GM23248 (cell line): ENCODE measurements at regions not wholly inside any gene's neighbourhood (a gene's known extent, or its start where the extent isn't known, plus 50 kb on each side); places are given as distances from the start of the nearest gene placed in this dataset.

Source experiments
- DNase-seq: peaks from one replicate; pipeline ENCODE4 v3.0.0-alpha.2; 2015
- H2AFZ ChIP-seq: fragments of 200-600 bp; sonication (generic); 2 replicates; pipeline ENCODE4 v1.6.1; 2016; ENCODE audit warnings: antibody characterized with exemption
- H3F3A ChIP-seq: fragments of 200-600 bp; sonication (generic); 2 replicates; pipeline ENCODE4 v1.6.1; 2016; ENCODE audit warnings: mild to moderate bottlenecking, antibody characterized with exemption, mixed run types; ENCODE audit not compliant: insufficient read depth
- H3K27ac ChIP-seq: fragments of 200-600 bp; sonication (generic); 2 replicates; pipeline ENCODE4 v1.5.1; 2016; ENCODE audit warnings: mild to moderate bottlenecking
- H3K27me3 ChIP-seq: fragments of 200-600 bp; sonication (generic); replicated peaks from 2 replicates; pipeline ENCODE4 v1.6.1; 2016; ENCODE audit warnings: mild to moderate bottlenecking; ENCODE audit not compliant: insufficient read depth
- H3K36me3 ChIP-seq: fragments of 200-600 bp; sonication (generic); 2 replicates; pipeline ENCODE4 v1.6.1; 2016; ENCODE audit warnings: low read depth, mild to moderate bottlenecking
- H3K4me1 ChIP-seq: fragments of 200-600 bp; sonication (generic); 2 replicates; pipeline ENCODE4 v1.6.1; 2016; ENCODE audit warnings: mild to moderate bottlenecking; ENCODE audit not compliant: insufficient read depth
- H3K4me2 ChIP-seq: fragments of 200-600 bp; sonication (generic); one replicate; pipeline ENCODE4 v1.6.1; 2016; ENCODE audit warnings: mild to moderate bottlenecking; ENCODE audit not compliant: unreplicated experiment
- H3K4me3 ChIP-seq: fragments of 200-600 bp; sonication (generic); 2 replicates; pipeline ENCODE4 v1.5.1; 2016; ENCODE audit warnings: mild to moderate bottlenecking
- H3K79me2 ChIP-seq: fragments of 200-600 bp; sonication (generic); 2 replicates; pipeline ENCODE4 v1.6.1; 2016; ENCODE audit warnings: mild to moderate bottlenecking; ENCODE audit not compliant: insufficient read depth
- H3K9ac ChIP-seq: fragments of 200-600 bp; sonication (generic); 2 replicates; pipeline ENCODE4 v1.6.1; 2016; ENCODE audit warnings: mild to moderate bottlenecking
- H3K9me2 ChIP-seq: fragments of 200-600 bp; sonication (generic); 2 replicates; pipeline ENCODE4 v1.6.1; 2016; ENCODE audit warnings: mixed run types, mild to moderate bottlenecking, moderate library complexity; ENCODE audit not compliant: insufficient read depth
- H3K9me3 ChIP-seq: fragments of 200-600 bp; sonication (generic); one replicate; pipeline ENCODE4 v1.6.1; 2017; ENCODE audit warnings: low read depth
- H4K20me1 ChIP-seq: fragments of 200-600 bp; sonication (generic); 2 replicates; pipeline ENCODE4 v1.6.0; 2016; ENCODE audit not compliant: insufficient read depth
- EZH2 ChIP-seq: fragments of 200-600 bp; sonication (generic); IDR thresholded peaks from 2 replicates; pipeline ENCODE4 v1.6.1; 2018; ENCODE audit warnings: antibody characterized with exemption, mild to moderate bottlenecking; ENCODE audit not compliant: insufficient read depth, poor library complexity, severe bottlenecking
- EZH2phosphoT487 ChIP-seq: fragments of 200-600 bp; sonication (generic); IDR thresholded peaks from 2 replicates; pipeline ENCODE4 v1.6.1; 2018; ENCODE audit warnings: antibody characterized with exemption, moderate library complexity, mild to moderate bottlenecking, low read depth; ENCODE audit not compliant: insufficient read depth
- WGBS, 2 experiments: methylation state at CpG; one replicate each; pipeline ENCODE4 v1.1.6; 2015 to 2017; ENCODE audit warnings: low lambda C conversion rate in 2 of 2, low coverage in 1 of 2; ENCODE audit errors: missing lambda C conversion rate in 2 of 2; 5-methylcytosine and 5-hydroxymethylcytosine counted together
- in situ Hi-C: fragments of 300-500 bp; cut with MboI; formaldehyde crosslinking; loops from 2 replicates; pipeline ENCODE4 v1.15.0; 2020

DNA sequence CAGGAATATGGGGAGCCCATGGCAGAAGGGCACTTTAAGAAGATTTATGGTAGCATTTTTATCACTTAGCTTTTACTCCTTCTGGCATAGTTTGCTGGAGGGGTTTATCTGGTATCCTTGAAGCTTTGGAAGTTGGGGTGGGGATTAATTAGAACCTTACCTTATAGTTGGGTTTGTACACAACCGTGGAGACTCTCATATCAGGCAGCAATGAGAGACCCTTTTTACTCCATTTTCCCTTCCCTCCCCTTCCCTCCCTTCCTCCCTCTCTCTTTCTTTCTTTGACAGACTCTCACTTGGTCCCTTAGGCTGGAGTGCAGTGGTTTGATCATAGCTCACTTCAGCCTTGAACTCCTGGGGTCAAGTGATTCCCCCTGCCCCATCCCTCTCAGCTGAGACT, 465.8 kb upstream of the PODXL start:
- no peaks in the 10 kb centered on the region for H3K79me2 ChIP-seq
- no peak overlapping the region for H2AFZ ChIP-seq
- 0 to 5% methylated on average over 1 of the region's 1 CpG for whole genome bisulfite sequencing, 2 experiments
- no peak overlapping the region for H3K4me3 ChIP-seq
- no peaks in the 10 kb centered on the region for H3F3A ChIP-seq
- H3K27ac ChIP-seq, result no peak overlapping the region
- no peaks in the 10 kb centered on the region for H4K20me1 ChIP-seq
- peaks cover 11% of the 10 kb centered on the region; the same call in 1 of the 2 replicates for H3K27me3 ChIP-seq
- H3K36me3 ChIP-seq, result no peaks in the 10 kb centered on the region
- no peaks in the 10 kb centered on the region for H3K9me3 ChIP-seq
- H3K4me2 ChIP-seq, result no peak overlapping the region
- H3K9me2 ChIP-seq, result no peaks in the 10 kb centered on the region
- no peak for DNase-seq
- in situ Hi-C loops, result no loop called here
- no peaks in the 10 kb centered on the region for H3K4me1 ChIP-seq
- no peak overlapping the region for H3K9ac ChIP-seq
- no peak for TF ChIP-seq EZH2

DNA sequence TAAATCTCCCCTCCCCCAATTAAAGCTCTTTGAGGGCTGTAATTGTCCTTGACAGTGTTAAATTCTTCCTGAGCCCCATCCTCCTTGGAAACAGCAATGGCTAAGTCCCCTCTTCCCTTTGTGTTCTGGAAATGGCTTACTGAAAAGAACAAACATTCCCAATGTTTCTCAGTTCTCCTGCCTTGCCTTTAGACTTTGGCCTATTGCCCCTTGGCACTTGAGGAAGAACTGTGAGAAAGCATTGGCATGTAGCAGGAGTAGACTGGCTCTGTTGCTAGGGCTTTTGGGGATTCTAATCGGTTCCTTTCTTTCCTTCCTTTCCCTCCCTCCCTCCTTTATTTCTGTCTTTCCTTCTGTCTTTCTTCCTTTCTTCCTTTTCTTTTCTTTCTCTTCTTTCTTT, 463.3 kb upstream of the PODXL start:
- no peaks in the 10 kb centered on the region for H3K9me2 ChIP-seq

DNA sequence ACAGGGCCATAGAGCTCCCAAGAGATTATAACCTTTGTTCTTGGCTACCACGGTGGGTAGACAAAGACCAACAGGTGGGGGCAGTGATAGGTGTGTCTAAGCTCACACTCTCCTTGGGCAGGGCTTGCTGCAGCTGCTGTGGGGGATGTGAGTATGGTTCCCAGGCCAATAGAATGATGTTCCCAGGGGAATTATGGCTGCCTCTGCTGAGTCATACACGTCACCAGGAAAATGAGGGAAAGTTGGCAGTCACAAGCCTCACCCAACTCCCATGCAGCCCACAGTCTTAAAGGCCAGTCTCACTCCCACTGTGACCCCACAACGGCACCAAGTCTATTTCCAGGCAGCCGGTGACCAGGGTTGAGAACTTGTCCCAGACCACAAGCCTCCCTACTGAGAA, 453.4 kb upstream of the PODXL start:
- Histone ChIP-seq H3F3A (no peaks in the 10 kb centered on the region), H3K9ac (no peak overlapping the region), H3K9me2 (no peaks in the 10 kb centered on the region), H3K4me3 (no peak overlapping the region), H2AFZ (no peak overlapping the region), H3K9me3 (peaks cover 4% of the 10 kb centered on the region), H3K79me2 (no peaks in the 10 kb centered on the region), H3K27me3 (peaks cover 12% of the 10 kb centered on the region), H3K36me3 (no peaks in the 10 kb centered on the region), H3K27ac (no peak overlapping the region), H3K4me1 (no peaks in the 10 kb centered on the region), H3K4me2 (no peak overlapping the region), H4K20me1 (no peaks in the 10 kb centered on the region)
- 44 to 52% methylated on average over 4 of the region's 4 CpGs for WGBS, 2 experiments
- DNase-seq, result peak; percentile 27
- TF ChIP-seq EZH2phosphoT487 (no peak), EZH2 (no peak)
- in situ Hi-C loops, result no loop called here

More for the DNA sequence above, 463.3 kb upstream of the PODXL start:
- 4 to 17% methylated on average over 1 of the region's 1 CpG for WGBS, 2 experiments
- no peaks in the 10 kb centered on the region for H3K79me2 ChIP-seq
- H3K36me3 ChIP-seq, result no peaks in the 10 kb centered on the region
- DNase-seq, result no peak
- H3K9ac ChIP-seq, result no peak overlapping the region
- in situ Hi-C loops, result no loop called here
- H3K27ac ChIP-seq, result no peak overlapping the region
- no peaks in the 10 kb centered on the region for H4K20me1 ChIP-seq
- no peaks in the 10 kb centered on the region for H3K9me3 ChIP-seq
- no peak overlapping the region for H2AFZ ChIP-seq
- peaks cover 6% of the 10 kb centered on the region; the same call in 1 of the 2 replicates for H3K27me3 ChIP-seq
- no peaks in the 10 kb centered on the region for H3K4me1 ChIP-seq
- H3K4me2 ChIP-seq, result no peak overlapping the region
- H3K4me3 ChIP-seq, result no peak overlapping the region
- H3F3A ChIP-seq, result no peaks in the 10 kb centered on the region
- TF ChIP-seq EZH2, result no peak
- no peak for TF ChIP-seq EZH2phosphoT487

DNA sequence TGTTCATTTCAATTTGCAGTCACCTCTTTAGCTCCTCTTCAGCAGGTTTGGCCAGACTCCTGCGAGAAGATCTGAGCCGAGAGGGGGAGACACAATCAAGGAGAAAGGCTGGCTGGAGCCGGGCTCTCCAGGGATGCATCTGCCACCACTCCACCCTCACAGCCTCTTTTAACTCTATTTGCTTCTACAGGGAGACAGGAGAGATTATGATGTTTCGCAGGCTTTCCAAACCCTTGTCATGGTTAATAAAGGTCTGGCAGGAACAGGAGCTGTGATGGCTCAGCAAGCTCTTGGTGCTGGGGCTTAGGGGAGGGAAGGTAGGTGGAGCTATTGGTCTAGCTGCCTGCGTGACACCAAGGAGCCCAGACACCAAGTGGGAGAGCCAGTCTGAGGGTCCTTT, 448.1 kb upstream of the PODXL start:
- DNase-seq, result peak; percentile 63
- no peak overlapping the region for H3K4me2 ChIP-seq
- no peaks in the 10 kb centered on the region for H3K79me2 ChIP-seq
- no peak overlapping the region for H3K9ac ChIP-seq
- no peaks in the 10 kb centered on the region for H3F3A ChIP-seq
- H3K27me3 ChIP-seq, result peaks cover 11% of the 10 kb centered on the region
- 0 out of 2 replicates have a peak overlapping the region, but pooled peaks have one; percentile 3 for H2AFZ ChIP-seq
- no peaks in the 10 kb centered on the region for H3K9me2 ChIP-seq
- H4K20me1 ChIP-seq, result no peaks in the 10 kb centered on the region
- H3K36me3 ChIP-seq, result no peaks in the 10 kb centered on the region
- no peak overlapping the region for H3K4me3 ChIP-seq
- H3K4me1 ChIP-seq, result no peaks in the 10 kb centered on the region
- 23 to 24% methylated on average over 5 of the region's 5 CpGs for WGBS, 2 experiments
- TF ChIP-seq EZH2phosphoT487, result no peak
- TF ChIP-seq EZH2, result no peak
- no peaks in the 10 kb centered on the region for H3K9me3 ChIP-seq
- in situ Hi-C loops, result no loop called here
- H3K27ac ChIP-seq, result no peak overlapping the region
